ENCODE measurements at regions not wholly inside any gene's neighbourhood (a gene's known extent, or its start where the extent isn't known, plus 50 kb on each side); places are given as distances from the start of the nearest gene placed in this dataset.

DNA sequence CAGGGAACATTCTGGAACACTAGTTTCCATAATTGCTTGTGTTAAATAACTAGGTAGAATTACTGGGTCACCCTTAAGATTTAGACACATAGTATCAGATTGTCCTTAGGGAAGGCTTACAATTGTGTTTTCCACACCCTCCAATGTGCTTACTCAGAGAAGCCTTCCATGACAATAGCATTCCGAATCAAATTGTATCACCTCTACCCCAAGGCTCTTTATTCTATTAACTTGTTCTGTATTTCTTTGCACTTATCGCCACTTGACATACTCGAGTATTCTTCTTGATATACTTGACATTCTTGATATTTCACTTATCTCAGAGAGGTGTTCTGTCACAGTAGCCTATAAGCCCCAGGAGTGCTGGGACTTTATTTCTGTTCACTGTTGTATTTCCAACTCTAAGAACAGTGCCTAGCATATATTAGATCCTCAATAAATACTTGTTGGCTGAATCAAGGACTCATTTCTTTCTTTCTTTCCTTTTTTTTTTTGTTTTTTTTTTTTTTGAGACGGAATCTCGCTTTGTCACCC lies 238.9 kb upstream of the PDZRN3 start:
- Histone ChIP-seq H3K4me2 (no peak overlapping the region), H3K4me3 (ENCODE audit: low read depth in 2 of 2, low read length in 1 of 2) (no peak overlapping the region), H3F3A (replicated peaks; ENCODE audit: insufficient read depth) (no peaks in the 10 kb centered on the region), H3K9me3 (no peaks in the 10 kb centered on the region), H3K79me2 (ENCODE audit: insufficient read depth) (no peaks in the 10 kb centered on the region), H3K27ac (ENCODE audit: low read depth in 2 of 2, low read length in 1 of 2) (no peak overlapping the region), H3K36me3 (replicated peaks in 1 of 2; ENCODE audit: control insufficient read depth in 1 of 2, insufficient read depth in 2 of 2, low read length in 1 of 2) (no peaks in the 10 kb centered on the region), H2AFZ (ENCODE audit: low read depth) (no peak overlapping the region), H3K4me1 (ENCODE audit: control insufficient read depth in 1 of 2, insufficient read depth in 2 of 2, low read depth in 1 of 2, low read length in 1 of 2) (no peaks in the 10 kb centered on the region), H4K20me1 (ENCODE audit: insufficient read depth) (no peaks in the 10 kb centered on the region), H3K27me3 (ENCODE audit: insufficient read depth) (no peaks in the 10 kb centered on the region), H3K9me2 (no peaks in the 10 kb centered on the region), H3K9ac (no peak overlapping the region)
- TF ChIP-seq NFIC (IDR thresholded peaks at IDR 0.05; ENCODE audit: borderline replicate concordance) (no peak), YY1 (IDR thresholded peaks at IDR 0.05; ENCODE audit: low read depth) (no peak), FOSL2 (IDR thresholded peaks at IDR 0.05; ENCODE audit: borderline replicate concordance, low read depth) (no peak), RAD21 (IDR thresholded peaks at IDR 0.05; ENCODE audit: low read length) (no peak), TCF12 (IDR thresholded peaks at IDR 0.05) (no peak), MXI1 (IDR thresholded peaks at IDR 0.05; ENCODE audit: low read depth, low read length) (no peak), ELF1 (IDR thresholded peaks at IDR 0.05) (no peak), GABPA (IDR thresholded peaks at IDR 0.05; ENCODE audit: low read depth) (no peak), RFX5 (IDR thresholded peaks at IDR 0.05; ENCODE audit: low read length) (no peak), EP300 (IDR thresholded peaks at IDR 0.05; ENCODE audit: borderline replicate concordance in 1 of 2, low read depth in 1 of 2, low read length in 1 of 2) (no peak), FOXJ3 (CRISPR knock-in tag; IDR thresholded peaks at IDR 0.05) (no peak), MEF2A (IDR thresholded peaks at IDR 0.05; ENCODE audit: borderline replicate concordance, low read depth) (no peak)
- TF ChIP-seq, protein P1, sequence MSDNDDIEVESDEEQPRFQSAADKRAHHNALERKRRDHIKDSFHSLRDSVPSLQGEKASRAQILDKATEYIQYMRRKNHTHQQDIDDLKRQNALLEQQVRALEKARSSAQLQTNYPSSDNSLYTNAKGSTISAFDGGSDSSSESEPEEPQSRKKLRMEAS (IDR thresholded peaks at IDR 0.05; ENCODE audit: low read depth), result no peak
- TF ChIP-seq, protein P2, sequence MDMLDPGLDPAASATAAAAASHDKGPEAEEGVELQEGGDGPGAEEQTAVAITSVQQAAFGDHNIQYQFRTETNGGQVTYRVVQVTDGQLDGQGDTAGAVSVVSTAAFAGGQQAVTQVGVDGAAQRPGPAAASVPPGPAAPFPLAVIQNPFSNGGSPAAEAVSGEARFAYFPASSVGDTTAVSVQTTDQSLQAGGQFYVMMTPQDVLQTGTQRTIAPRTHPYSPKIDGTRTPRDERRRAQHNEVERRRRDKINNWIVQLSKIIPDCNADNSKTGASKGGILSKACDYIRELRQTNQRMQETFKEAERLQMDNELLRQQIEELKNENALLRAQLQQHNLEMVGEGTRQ (IDR thresholded peaks at IDR 0.05; ENCODE audit: borderline replicate concordance, low read depth, low read length), result no peak
- TF ChIP-seq, protein P3, sequence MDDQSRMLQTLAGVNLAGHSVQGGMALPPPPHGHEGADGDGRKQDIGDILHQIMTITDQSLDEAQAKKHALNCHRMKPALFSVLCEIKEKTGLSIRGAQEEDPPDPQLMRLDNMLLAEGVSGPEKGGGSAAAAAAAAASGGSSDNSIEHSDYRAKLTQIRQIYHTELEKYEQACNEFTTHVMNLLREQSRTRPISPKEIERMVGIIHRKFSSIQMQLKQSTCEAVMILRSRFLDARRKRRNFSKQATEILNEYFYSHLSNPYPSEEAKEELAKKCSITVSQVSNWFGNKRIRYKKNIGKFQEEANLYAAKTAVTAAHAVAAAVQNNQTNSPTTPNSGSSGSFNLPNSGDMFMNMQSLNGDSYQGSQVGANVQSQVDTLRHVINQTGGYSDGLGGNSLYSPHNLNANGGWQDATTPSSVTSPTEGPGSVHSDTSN (IDR thresholded peaks at IDR 0.05), result no peak
- TF ChIP-seq, protein P4, sequence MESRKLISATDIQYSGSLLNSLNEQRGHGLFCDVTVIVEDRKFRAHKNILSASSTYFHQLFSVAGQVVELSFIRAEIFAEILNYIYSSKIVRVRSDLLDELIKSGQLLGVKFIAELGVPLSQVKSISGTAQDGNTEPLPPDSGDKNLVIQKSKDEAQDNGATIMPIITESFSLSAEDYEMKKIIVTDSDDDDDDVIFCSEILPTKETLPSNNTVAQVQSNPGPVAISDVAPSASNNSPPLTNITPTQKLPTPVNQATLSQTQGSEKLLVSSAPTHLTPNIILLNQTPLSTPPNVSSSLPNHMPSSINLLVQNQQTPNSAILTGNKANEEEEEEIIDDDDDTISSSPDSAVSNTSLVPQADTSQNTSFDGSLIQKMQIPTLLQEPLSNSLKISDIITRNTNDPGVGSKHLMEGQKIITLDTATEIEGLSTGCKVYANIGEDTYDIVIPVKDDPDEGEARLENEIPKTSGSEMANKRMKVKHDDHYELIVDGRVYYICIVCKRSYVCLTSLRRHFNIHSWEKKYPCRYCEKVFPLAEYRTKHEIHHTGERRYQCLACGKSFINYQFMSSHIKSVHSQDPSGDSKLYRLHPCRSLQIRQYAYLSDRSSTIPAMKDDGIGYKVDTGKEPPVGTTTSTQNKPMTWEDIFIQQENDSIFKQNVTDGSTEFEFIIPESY (IDR thresholded peaks at IDR 0.05; ENCODE audit: borderline replicate concordance, low read depth), result no peak
- POLR2A ChIA-PET, result no interaction called here
- DNase-seq, result no peak
- CTCF ChIA-PET, result interaction anchor here (1.4 kb wide), 1 partner anchor 355 kb away, joined by 3 read pairs; no protein-coding TSS in a partner anchor
- 58% methylated on average over 5 of the region's 5 CpGs for WGBS (ENCODE audit: low lambda C conversion rate)
